Endothelial cell of umbilical vein (primary cell): ENCODE measurements at regions not wholly inside any gene's neighbourhood (a gene's known extent, or its start where the extent isn't known, plus 50 kb on each side); places are given as distances from the start of the nearest gene placed in this dataset.

Experiments
- BruUV-seq: library from RNA; stranded (reverse); fragments of 400-500 nt; replicated peaks from 2 replicates; lab custom pipeline; 2021; lab: Mats Ljungman, UMichigan
- CTCF ChIA-PET: fragments of 300-600, 350-600 bp; sonication (Branson Sonifier 250); formaldehyde crosslinking; loops from one replicate; lab custom pipeline; 2021; ENCODE audit warnings: antibody characterized with exemption, inconsistent platforms; lab: Charles Lee
- POLR2A ChIA-PET: fragments of 300-600, 350-600 bp; sonication (Branson Sonifier 250); formaldehyde crosslinking; loops from one replicate; lab custom pipeline; 2021; ENCODE audit warnings: antibody characterized with exemption, inconsistent platforms; lab: Charles Lee
- DNase-seq: peaks from one replicate; pipeline ENCODE4 v3.0.0-alpha.2; 2011; ENCODE audit warnings: low read depth, low spot score
- FAIRE-seq: peaks from 2 replicates; lab custom pipeline; 2011; peaks lifted over from hg19 to GRCh38; lab: Jason Lieb, UNC
- H2AFZ ChIP-seq: 2 replicates; pipeline ENCODE4 v1.6.0; 2012; ENCODE audit warnings: low read depth, low read length, control low read depth, inconsistent platforms
- H3K27ac ChIP-seq: 2 replicates; pipeline ENCODE4 v1.5.1; 2011; ENCODE audit warnings: low read depth, mild to moderate bottlenecking, control low read depth, low read length, moderate library complexity; ENCODE audit not compliant: insufficient read depth
- H3K27me3 ChIP-seq, 2 experiments: 2 replicates each; pipeline versions ENCODE4 v1.6.0 to v1.6.1; 2011; ENCODE audit warnings: low read length in 2 of 2, mixed read lengths in 1 of 2; ENCODE audit not compliant: control insufficient read depth in 2 of 2, insufficient read depth in 2 of 2
- H3K36me3 ChIP-seq, 2 experiments: 2 replicates in 1 of 2; 3 replicates in 1 of 2; pipeline ENCODE4 v1.5.1; 2011; ENCODE audit warnings: low read length in 2 of 2, mild to moderate bottlenecking in 1 of 2, moderate library complexity in 1 of 2; ENCODE audit not compliant: control insufficient read depth in 2 of 2, insufficient read depth in 2 of 2; ENCODE audit errors: extremely low read depth in 1 of 2
- H3K4me1 ChIP-seq: 3 replicates; pipeline ENCODE4 v1.5.1; 2011; ENCODE audit warnings: mild to moderate bottlenecking, low read length; ENCODE audit not compliant: control insufficient read depth, insufficient read depth; ENCODE audit errors: extremely low read depth
- H3K4me2 ChIP-seq: 2 replicates; pipeline ENCODE4 v1.6.1; 2011; ENCODE audit warnings: low read length, control low read depth, mixed read lengths; ENCODE audit not compliant: insufficient read depth
- H3K4me3 ChIP-seq, 3 experiments: fragments of 200-600 bp in 1 of 3; sonication (generic), shearing (Covaris generic) in 1 of 3; replicated peaks in 1 of 3; 2 replicates each; pipeline ENCODE4 v1.5.1; 2011 to 2016; ENCODE audit warnings: control low read depth in 3 of 3, low read length in 3 of 3, mild to moderate bottlenecking in 2 of 3, inconsistent platforms in 1 of 3, low read depth in 1 of 3, moderate library complexity in 1 of 3; ENCODE audit not compliant: insufficient read depth in 1 of 3
- H3K79me2 ChIP-seq: 2 replicates; pipeline ENCODE4 v1.6.0; 2012; ENCODE audit warnings: low read length, inconsistent platforms; ENCODE audit not compliant: control insufficient read depth, insufficient read depth
- H3K9ac ChIP-seq: replicated peaks from 2 replicates; pipeline ENCODE3; 2011; ENCODE audit warnings: low read length, control low read depth; ENCODE audit not compliant: insufficient read depth; ENCODE audit errors: extremely low read depth
- H3K9me1 ChIP-seq: replicated peaks from 3 replicates; pipeline ENCODE4 v1.6.0; 2011; ENCODE audit warnings: mild to moderate bottlenecking, low read length; ENCODE audit not compliant: control insufficient read depth, insufficient read depth; ENCODE audit errors: extremely low read depth
- H3K9me3 ChIP-seq: replicated peaks from 2 replicates; pipeline ENCODE4 v1.5.1; 2012; ENCODE audit warnings: low read length, inconsistent platforms; ENCODE audit not compliant: control insufficient read depth, insufficient read depth
- H4K20me1 ChIP-seq: replicated peaks from 2 replicates; pipeline ENCODE3; 2011; ENCODE audit warnings: mild to moderate bottlenecking, low read length; ENCODE audit not compliant: control insufficient read depth, insufficient read depth; ENCODE audit errors: extremely low read depth
- CTCF ChIP-seq, 2 donors: IDR thresholded peaks; 1 replicate in 1 of 2; 2 replicates in 1 of 2; pipeline ENCODE4 v1.5.1; 2011; ENCODE audit warnings: low read length in 2 of 2, mild to moderate bottlenecking in 2 of 2, moderate library complexity in 2 of 2, control low read depth in 1 of 2, inconsistent platforms in 1 of 2, low read depth in 1 of 2; ENCODE audit not compliant: insufficient read depth in 1 of 2; ENCODE audit errors: extremely low read depth in 1 of 2
- EZH2 ChIP-seq: IDR thresholded peaks from 2 replicates; pipeline ENCODE4 v1.6.1; 2012; ENCODE audit warnings: borderline replicate concordance, low read depth, mild to moderate bottlenecking, moderate library complexity, low read length, inconsistent platforms; ENCODE audit not compliant: severe bottlenecking
- FOS ChIP-seq: IDR thresholded peaks from 2 replicates; pipeline ENCODE4 v1.6.1; 2011; ENCODE audit warnings: mild to moderate bottlenecking, low read length, moderate library complexity, borderline replicate concordance; ENCODE audit not compliant: insufficient read depth
- GATA2 ChIP-seq: IDR thresholded peaks from 2 replicates; pipeline ENCODE4 v1.7.0; 2011; ENCODE audit warnings: low read depth, mild to moderate bottlenecking, moderate library complexity, mixed read lengths, low read length; ENCODE audit not compliant: insufficient read length, insufficient read depth
- JUN ChIP-seq: IDR thresholded peaks from 2 replicates; pipeline ENCODE4 v1.6.1; 2011; ENCODE audit warnings: borderline replicate concordance, low read depth; ENCODE audit not compliant: insufficient read length, insufficient read depth
- MAX ChIP-seq: IDR thresholded peaks from 2 replicates; pipeline ENCODE4 v1.6.1; 2011; ENCODE audit not compliant: insufficient read depth, insufficient read length
- MYC ChIP-seq: IDR thresholded peaks from one replicate; pipeline ENCODE4 v1.6.1; 2011; ENCODE audit warnings: mild to moderate bottlenecking, low read depth, low read length
- POLR2A ChIP-seq: IDR thresholded peaks from 2 replicates; pipeline ENCODE4 v1.6.1; 2012; ENCODE audit warnings: low read depth, mild to moderate bottlenecking, control low read depth, low read length
- POLR2AphosphoS5 ChIP-seq: IDR thresholded peaks from 2 replicates; pipeline ENCODE4 v1.6.1; 2012; ENCODE audit warnings: low read depth, mild to moderate bottlenecking, control low read depth, low read length, moderate library complexity; ENCODE audit not compliant: insufficient read depth
- dilution Hi-C: fragments of 300-500 bp; cut with MboI; formaldehyde crosslinking; loops from one replicate; pipeline ENCODE4 v1.15.0; 2019; ENCODE audit warnings: low sequenced_read_pairs; ENCODE audit not compliant: extremely low pct_ligation_motif_present
- intact Hi-C: fragments of 100-400 bp; cut with micrococcal nuclease; formaldehyde crosslinking; loops from one replicate; pipeline ENCODE4 v1.10.0; 2022

- Histone ChIP-seq H3K27ac (no peak overlapping the region), H3K4me3 (no peak overlapping the region), H3K9me1 (no peaks in the 10 kb centered on the region), H3K9ac (no peak overlapping the region), H2AFZ (no peak overlapping the region), H3K4me1 (no peaks in the 10 kb centered on the region), H3K27me3 (peaks cover 4 to 7% of the 10 kb centered on the region in 2 experiments), H3K9me3 (no peaks in the 10 kb centered on the region), H3K79me2 (no peaks in the 10 kb centered on the region), H3K36me3 (no peaks in the 10 kb centered on the region), H3K4me2 (no peak overlapping the region), H4K20me1 (no peaks in the 10 kb centered on the region)
- ChIA-PET CTCF (interaction anchor here (0.9 to 1.8 kb wide), 3 partner anchors 42 to 380 kb away, joined by 3 to 10 read pairs (median 8); no protein-coding TSS in a partner anchor), POLR2A (no interaction called here)
- no peak for FAIRE-seq
- no peak for TF ChIP-seq MYC
- no peak for TF ChIP-seq MAX
- TF ChIP-seq GATA2 = no peak
- no peak for TF ChIP-seq JUN
- no peak for TF ChIP-seq EZH2
- no peak for TF ChIP-seq CTCF (IDR thresholded peaks at IDR 0.05; ENCODE audit: extremely low read depth in 1 of 2, insufficient read depth in 1 of 2, low read depth in 1 of 2, low read length in 2 of 2)
- no peak for TF ChIP-seq FOS
- TF ChIP-seq POLR2AphosphoS5 = no peak
- no peak for TF ChIP-seq POLR2A
- BruUV-seq = no TSS peak
- dilution Hi-C loops (no loop called here), intact Hi-C loops (no loop called here)
- DNase-seq = no peak
These were observed 116.2 kb downstream of the SMIM20 start for GRCh38 chr4:26030260-26030667.
